Duodenal mucosa (tissue), 2 donors: ENCODE measurements at regions not wholly inside any gene's neighbourhood (a gene's known extent, or its start where the extent isn't known, plus 50 kb on each side); places are given as distances from the start of the nearest gene placed in this dataset.
"Not testable (repeated sequence)": the region's sequence is repeated elsewhere in the genome, so short reads cannot be mapped to it uniquely, and the experiment has no call there.

Source experiments
- H3K27ac ChIP-seq: one replicate; pipeline ENCODE4 v1.7.0; 2013; ENCODE audit warnings: low read depth, low read length
- H3K27me3 ChIP-seq, 2 donors: one replicate each; pipeline ENCODE4 v1.7.0; 2013; ENCODE audit warnings: low read length in 2 of 2, control low read depth in 1 of 2; ENCODE audit not compliant: insufficient read depth in 2 of 2, control insufficient read depth in 1 of 2
- H3K36me3 ChIP-seq, 2 donors: one replicate each; pipeline ENCODE4 v1.7.0; 2013; ENCODE audit warnings: low read length in 2 of 2, control low read depth in 1 of 2; ENCODE audit not compliant: insufficient read depth in 2 of 2, control insufficient read depth in 1 of 2
- H3K4me1 ChIP-seq, 2 donors: one replicate each; pipeline ENCODE4 v1.7.0; 2013; ENCODE audit warnings: low read length in 2 of 2, control low read depth in 1 of 2; ENCODE audit not compliant: insufficient read depth in 2 of 2, control insufficient read depth in 1 of 2
- H3K4me3 ChIP-seq, 2 donors: one replicate each; pipeline ENCODE4 v1.7.0; 2013; ENCODE audit warnings: low read length in 2 of 2, low read depth in 1 of 2
- H3K9ac ChIP-seq, 2 donors: one replicate each; pipeline ENCODE4 v1.7.0; 2013; ENCODE audit warnings: low read length in 2 of 2, low read depth in 1 of 2
- H3K9me3 ChIP-seq, 2 donors: one replicate each; pipeline ENCODE4 v1.7.0; 2013; ENCODE audit warnings: low read length in 2 of 2, control low read depth in 1 of 2; ENCODE audit not compliant: control insufficient read depth in 1 of 2

- Histone ChIP-seq H3K9ac (no peak overlapping the region), H3K36me3 (no peaks in the 10 kb centered on the region), H3K9me3 (no peaks in the 10 kb centered on the region), H3K27me3 (no peaks in the 10 kb centered on the region), H3K4me1 (no peaks in the 10 kb centered on the region), H3K27ac (no peak overlapping the region), H3K4me3 (no peak overlapping the region)
These were observed 315.2 kb upstream of the G2E3 start for GRCh38 chr14:30243805-30244204.

- not testable (repeated sequence) for H3K27ac ChIP-seq, H3K9me3 ChIP-seq, H3K4me3 ChIP-seq, H3K27me3 ChIP-seq, H3K36me3 ChIP-seq, H3K9ac ChIP-seq, H3K4me1 ChIP-seq
These were observed 314.6 kb upstream of the G2E3 start for GRCh38 chr14:30244348-30244747.

- Histone ChIP-seq H3K27me3 (no peaks in the 10 kb centered on the region), H3K27ac (no peak overlapping the region), H3K4me3 (no peak overlapping the region), H3K9me3 (no peaks in the 10 kb centered on the region), H3K36me3 (no peaks in the 10 kb centered on the region), H3K9ac (no peak overlapping the region), H3K4me1 (no peaks in the 10 kb centered on the region)
These were observed 307.9 kb upstream of the G2E3 start for GRCh38 chr14:30251017-30251416.

GRCh38 chr14:30251557-30252100, 307.3 kb upstream of the G2E3 start:
- Histone ChIP-seq H3K9me3 (no peaks in the 10 kb centered on the region), H3K4me1 (no peaks in the 10 kb centered on the region), H3K27me3 (no peaks in the 10 kb centered on the region), H3K4me3 (no peak overlapping the region), H3K36me3 (no peaks in the 10 kb centered on the region), H3K9ac (no peak overlapping the region), H3K27ac (no peak overlapping the region)

- Histone ChIP-seq H3K4me1 (no peaks in the 10 kb centered on the region), H3K27ac (no peak overlapping the region), H3K36me3 (no peaks in the 10 kb centered on the region), H3K9ac (no peak overlapping the region), H3K27me3 (no peaks in the 10 kb centered on the region), H3K9me3 (no peaks in the 10 kb centered on the region), H3K4me3 (no peak overlapping the region)
These were observed 306.8 kb upstream of the G2E3 start for GRCh38 chr14:30252151-30252550.

GRCh38 chr14:30252783-30253674, 305.9 kb upstream of the G2E3 start:
- Histone ChIP-seq H3K9me3 (no peaks in the 10 kb centered on the region), H3K36me3 (no peaks in the 10 kb centered on the region), H3K4me1 (no peaks in the 10 kb centered on the region), H3K27me3 (no peaks in the 10 kb centered on the region), H3K4me3 (no peak overlapping the region), H3K27ac (no peak overlapping the region), H3K9ac (no peak overlapping the region)

GRCh38 chr14:30256627-30257026, 302.3 kb upstream of the G2E3 start:
- no peak overlapping the region for H3K27ac ChIP-seq
- H3K27me3 ChIP-seq: no peaks in the 10 kb centered on the region
- H3K4me3 ChIP-seq: no peak overlapping the region

GRCh38 chr14:30257946-30258661, 300.9 kb upstream of the G2E3 start:
- Histone ChIP-seq H3K4me3 (no peak overlapping the region), H3K27ac (no peak overlapping the region)

More at GRCh38 chr14:30256627-30257026, 302.3 kb upstream of the G2E3 start:
- Histone ChIP-seq H3K36me3 (no peaks in the 10 kb centered on the region), H3K9ac (no peak overlapping the region), H3K9me3 (no peaks in the 10 kb centered on the region), H3K4me1 (no peaks in the 10 kb centered on the region)

GRCh38 chr14:30260833-30261607, 297.9 kb upstream of the G2E3 start:
- H3K27ac ChIP-seq: no peak overlapping the region

More at GRCh38 chr14:30257946-30258661, 300.9 kb upstream of the G2E3 start:
- H3K27me3 ChIP-seq: no peaks in the 10 kb centered on the region
- H3K4me1 ChIP-seq: no peaks in the 10 kb centered on the region
- H3K9me3 ChIP-seq: no peaks in the 10 kb centered on the region
- no peaks in the 10 kb centered on the region for H3K36me3 ChIP-seq
- H3K9ac ChIP-seq: no peak overlapping the region

More at GRCh38 chr14:30260833-30261607, 297.9 kb upstream of the G2E3 start:
- no peaks in the 10 kb centered on the region for H3K27me3 ChIP-seq
- H3K9me3 ChIP-seq: no peaks in the 10 kb centered on the region
- H3K4me1 ChIP-seq: no peaks in the 10 kb centered on the region
- no peaks in the 10 kb centered on the region for H3K36me3 ChIP-seq
- H3K9ac ChIP-seq: no peak overlapping the region
- H3K4me3 ChIP-seq: no peak overlapping the region
